ENCODE measurements at regions not wholly inside any gene's neighbourhood (a gene's known extent, or its start where the extent isn't known, plus 50 kb on each side); places are given as distances from the start of the nearest gene placed in this dataset.

- TF ChIP-seq, protein P1, sequence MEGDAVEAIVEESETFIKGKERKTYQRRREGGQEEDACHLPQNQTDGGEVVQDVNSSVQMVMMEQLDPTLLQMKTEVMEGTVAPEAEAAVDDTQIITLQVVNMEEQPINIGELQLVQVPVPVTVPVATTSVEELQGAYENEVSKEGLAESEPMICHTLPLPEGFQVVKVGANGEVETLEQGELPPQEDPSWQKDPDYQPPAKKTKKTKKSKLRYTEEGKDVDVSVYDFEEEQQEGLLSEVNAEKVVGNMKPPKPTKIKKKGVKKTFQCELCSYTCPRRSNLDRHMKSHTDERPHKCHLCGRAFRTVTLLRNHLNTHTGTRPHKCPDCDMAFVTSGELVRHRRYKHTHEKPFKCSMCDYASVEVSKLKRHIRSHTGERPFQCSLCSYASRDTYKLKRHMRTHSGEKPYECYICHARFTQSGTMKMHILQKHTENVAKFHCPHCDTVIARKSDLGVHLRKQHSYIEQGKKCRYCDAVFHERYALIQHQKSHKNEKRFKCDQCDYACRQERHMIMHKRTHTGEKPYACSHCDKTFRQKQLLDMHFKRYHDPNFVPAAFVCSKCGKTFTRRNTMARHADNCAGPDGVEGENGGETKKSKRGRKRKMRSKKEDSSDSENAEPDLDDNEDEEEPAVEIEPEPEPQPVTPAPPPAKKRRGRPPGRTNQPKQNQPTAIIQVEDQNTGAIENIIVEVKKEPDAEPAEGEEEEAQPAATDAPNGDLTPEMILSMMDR (IDR thresholded peaks at IDR 0.05; ENCODE audit: insufficient read depth, low read depth, low read length), result no peak
- CTCF ChIA-PET, result no interaction called here
- Histone ChIP-seq H3K36me3 (ENCODE audit: control insufficient read depth, insufficient read depth, low read length) (no peaks in the 10 kb centered on the region), H3K4me3 (ENCODE audit: low read depth, low read length) (no peak overlapping the region), H3K27me3 (ENCODE audit: control insufficient read depth, insufficient read depth, low read length) (no peaks in the 10 kb centered on the region)
- POLR2A ChIA-PET, result no interaction called here
- no peak for DNase-seq (ENCODE audit: low read depth)
Measured at GRCh38 chrX:39941332-39941920, 156.3 kb downstream of the BCOR start.

GRCh38 chrX:39944416-39944815 lies 153.3 kb downstream of the BCOR start:
- no peak for DNase-seq (ENCODE audit: low read depth)
- ChIA-PET POLR2A (no interaction called here), CTCF (no interaction called here)
- Histone ChIP-seq H3K36me3 (ENCODE audit: control insufficient read depth, insufficient read depth, low read length) (no peaks in the 10 kb centered on the region), H3K4me3 (ENCODE audit: low read depth, low read length) (no peak overlapping the region), H3K27me3 (ENCODE audit: control insufficient read depth, insufficient read depth, low read length) (no peaks in the 10 kb centered on the region)
- TF ChIP-seq, protein P1 (IDR thresholded peaks at IDR 0.05; ENCODE audit: insufficient read depth, low read depth, low read length), result no peak

- TF ChIP-seq, protein P1 (IDR thresholded peaks at IDR 0.05; ENCODE audit: insufficient read depth, low read depth, low read length), result no peak
- Histone ChIP-seq H3K4me3 (ENCODE audit: low read depth, low read length) (no peak overlapping the region), H3K36me3 (ENCODE audit: control insufficient read depth, insufficient read depth, low read length) (no peaks in the 10 kb centered on the region), H3K27me3 (ENCODE audit: control insufficient read depth, insufficient read depth, low read length) (no peaks in the 10 kb centered on the region)
- CTCF ChIA-PET, result no interaction called here
- POLR2A ChIA-PET, result interaction anchor here (0.6 kb wide), 1 partner anchor 12 kb away, joined by 19 read pairs; no protein-coding TSS in a partner anchor
- DNase-seq (ENCODE audit: low read depth), result no peak
Measured at GRCh38 chrX:39945709-39946108, 152.0 kb downstream of the BCOR start.

DNA sequence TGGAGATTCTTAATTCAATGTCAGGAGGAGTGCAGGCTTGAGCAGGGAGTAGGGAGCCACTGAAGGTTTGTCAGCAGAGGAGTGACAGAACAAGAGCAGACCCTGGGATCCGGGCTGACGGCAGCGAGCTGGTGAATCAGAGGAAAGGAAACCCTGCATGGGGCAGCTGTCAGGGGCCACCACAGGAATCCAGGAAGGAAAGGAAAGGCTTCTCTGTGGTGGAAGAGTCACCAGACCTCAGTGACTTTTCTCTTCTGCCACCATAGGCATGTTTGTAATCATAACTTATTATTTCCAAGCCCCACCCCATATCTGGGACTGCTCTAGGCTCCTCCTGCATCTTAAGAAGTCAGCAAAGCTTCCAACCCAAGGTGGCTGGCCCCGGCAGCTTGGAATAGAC lies 150.9 kb downstream of the BCOR start:
- Histone ChIP-seq H3K27me3 (ENCODE audit: control insufficient read depth, insufficient read depth, low read length) (no peaks in the 10 kb centered on the region), H3K36me3 (ENCODE audit: control insufficient read depth, insufficient read depth, low read length) (no peaks in the 10 kb centered on the region), H3K4me3 (ENCODE audit: low read depth, low read length) (no peak overlapping the region)
- CTCF ChIA-PET, result interaction anchor here (0.6 to 1.5 kb wide), 2 partner anchors 10 to 129 kb away, joined by 3 read pairs; no protein-coding TSS in a partner anchor
- POLR2A ChIA-PET, result no interaction called here
- DNase-seq (ENCODE audit: low read depth), result no peak
- TF ChIP-seq, protein P1 (IDR thresholded peaks at IDR 0.05; ENCODE audit: insufficient read depth, low read depth, low read length), result no peak

- CTCF ChIA-PET, result no interaction called here
- POLR2A ChIA-PET, result no interaction called here
- no peak for DNase-seq (ENCODE audit: low read depth)
Measured at GRCh38 chrX:39948582-39948981, 149.2 kb downstream of the BCOR start.

More at GRCh38 chrX:39948582-39948981, 149.2 kb downstream of the BCOR start:
- Histone ChIP-seq H3K4me3 (ENCODE audit: low read depth, low read length) (no peak overlapping the region), H3K27me3 (ENCODE audit: control insufficient read depth, insufficient read depth, low read length) (no peaks in the 10 kb centered on the region), H3K36me3 (ENCODE audit: control insufficient read depth, insufficient read depth, low read length) (no peaks in the 10 kb centered on the region)
- TF ChIP-seq, protein P1 (IDR thresholded peaks at IDR 0.05; ENCODE audit: insufficient read depth, low read depth, low read length), result no peak

Data from BJ (cell line).